CD4-positive, alpha-beta T cell (primary cell): ENCODE measurements at regions not wholly inside any gene's neighbourhood (a gene's known extent, or its start where the extent isn't known, plus 50 kb on each side); places are given as distances from the start of the nearest gene placed in this dataset.

Experiments used
- ATAC-seq: fragments of 200-7000 bp; cut with Tn5 transposase; one replicate; pipeline ENCODE4 v1.10.0; 2022; ENCODE audit warnings: mild to moderate bottlenecking; ENCODE audit not compliant: poor library complexity
- CTCF ChIA-PET: fragments of 350-600 bp; sonication (Branson Sonifier 250); formaldehyde crosslinking; loops from one replicate; lab custom pipeline; 2021; ENCODE audit warnings: antibody characterized with exemption, inconsistent platforms; lab: Charles Lee
- POLR2A ChIA-PET: fragments of 350-600 bp; sonication (Branson Sonifier 250); formaldehyde crosslinking; loops from one replicate; lab custom pipeline; 2021; ENCODE audit warnings: antibody characterized with exemption, inconsistent platforms; lab: Charles Lee
- DNase-seq, 14 experiments: peaks; one replicate each; pipeline ENCODE4 v3.0.0-alpha.2; 2013 to 2020; ENCODE audit warnings: mixed read lengths in 2 of 14
- H3K27ac ChIP-seq, 2 donors: one replicate each; pipeline versions ENCODE4 v1.5.1 to v1.7.0; 2013; ENCODE audit warnings: low read length in 2 of 2, low read depth in 1 of 2, mild to moderate bottlenecking in 1 of 2
- H3K27me3 ChIP-seq, 2 experiments: 1 replicate in 1 of 2; 2 replicates in 1 of 2; pipeline versions ENCODE4 v1.6.1 to v1.7.0; 2013; ENCODE audit warnings: low read length in 2 of 2, control low read depth in 1 of 2, mild to moderate bottlenecking in 1 of 2, moderate library complexity in 1 of 2; ENCODE audit not compliant: insufficient read depth in 2 of 2, control insufficient read depth in 1 of 2
- H3K36me3 ChIP-seq: one replicate; pipeline ENCODE4 v1.6.1; 2013; ENCODE audit warnings: low read length, control low read depth; ENCODE audit not compliant: insufficient read depth
- H3K4me1 ChIP-seq: one replicate; pipeline ENCODE4 v1.6.1; 2013; ENCODE audit warnings: low read length, control low read depth; ENCODE audit not compliant: insufficient read depth
- H3K4me3 ChIP-seq: one replicate; pipeline ENCODE4 v1.5.1; 2013; ENCODE audit warnings: mild to moderate bottlenecking, low read length, moderate library complexity
- H3K9me3 ChIP-seq, 2 experiments: 1 replicate in 1 of 2; 2 replicates in 1 of 2; pipeline versions ENCODE4 v1.6.1 to v1.7.0; 2013; ENCODE audit warnings: low read length in 2 of 2, mild to moderate bottlenecking in 2 of 2, control low read depth in 1 of 2, moderate library complexity in 1 of 2; ENCODE audit not compliant: control insufficient read depth in 1 of 2, insufficient read depth in 1 of 2
- H3K27ac Mint-ChIP-seq: one replicate; pipeline ENCODE4 v1.8.0; 2020; ENCODE audit warnings: mixed read lengths
- H3K27me3 Mint-ChIP-seq: one replicate; pipeline ENCODE4 v1.8.0; 2021; ENCODE audit warnings: mixed read lengths
- H3K36me3 Mint-ChIP-seq: one replicate; pipeline ENCODE4 v1.8.0; 2021; ENCODE audit warnings: low read depth, mixed read lengths
- H3K4me1 Mint-ChIP-seq: one replicate; pipeline ENCODE4 v1.8.0; 2021; ENCODE audit warnings: low read depth, mixed read lengths
- H3K4me3 Mint-ChIP-seq: one replicate; pipeline ENCODE4 v1.8.0; 2020; ENCODE audit warnings: mild to moderate bottlenecking, mixed read lengths
- H3K9me3 Mint-ChIP-seq: one replicate; pipeline ENCODE4 v1.8.0; 2020; ENCODE audit warnings: mixed read lengths
- intact Hi-C, 2 experiments: fragments of 100-400 bp; cut with DNase I in 1 of 2; cut with micrococcal nuclease in 1 of 2; formaldehyde crosslinking; loops; one replicate each; pipeline versions ENCODE4 v1.15.1 to v1.9.0; 2023 to 2025; cut with DNase I, micrococcal nuclease
- TF ChIP-seq, protein P1 (sequence below): fragments of 200-600 bp; IDR thresholded peaks from one replicate; pipeline ENCODE4 v1.8.0; 2022; ENCODE audit warnings: antibody characterized with exemption, mild to moderate bottlenecking

DNA sequence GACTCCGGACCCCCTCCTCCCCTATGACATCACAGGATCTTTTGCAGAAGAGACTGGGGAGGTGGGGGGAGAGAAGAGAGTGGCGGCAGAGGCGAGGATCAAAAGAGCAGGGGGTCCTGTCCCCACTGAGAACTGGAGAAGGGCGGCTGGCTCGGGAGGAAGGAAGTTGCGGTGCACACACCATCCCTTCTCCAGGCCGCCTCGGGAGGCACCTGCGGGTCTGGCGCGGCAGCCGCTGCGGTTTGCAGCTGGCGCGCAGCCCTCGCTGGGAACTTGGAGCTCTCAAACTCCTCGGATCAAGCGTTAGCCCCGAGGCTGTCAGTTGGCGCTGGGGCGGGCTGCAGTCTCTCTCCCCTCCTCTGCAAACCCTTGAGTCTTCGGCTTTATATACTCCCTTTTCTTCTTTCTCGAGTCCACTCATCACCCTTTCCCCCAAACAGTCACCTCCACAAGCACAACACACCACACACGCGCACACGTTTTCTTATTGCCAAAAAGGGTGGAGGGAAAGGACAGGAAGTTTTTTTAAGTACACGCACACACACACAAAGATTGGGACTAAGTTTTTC is 180.7 kb downstream of the TBXT start:
- H3K36me3 Mint-ChIP-seq: no peaks in the 10 kb centered on the region
- ChIA-PET CTCF (no interaction called here), POLR2A (no interaction called here)
- Histone ChIP-seq H3K4me1 (no peaks in the 10 kb centered on the region), H3K4me3 (no peak overlapping the region), H3K27ac (no peak overlapping the region), H3K9me3 (peaks cover 0 to 10% of the 10 kb centered on the region in 2 experiments), H3K36me3 (no peaks in the 10 kb centered on the region), H3K27me3 (peaks cover 9 to 17% of the 10 kb centered on the region in 2 experiments)
- ATAC-seq (no peak), DNase-seq (no peak)
- H3K4me1 Mint-ChIP-seq: peaks cover 6% of the 10 kb centered on the region
- no peak overlapping the region for H3K27ac Mint-ChIP-seq
- H3K27me3 Mint-ChIP-seq: peaks cover 49% of the 10 kb centered on the region
- TF ChIP-seq, protein P1, sequence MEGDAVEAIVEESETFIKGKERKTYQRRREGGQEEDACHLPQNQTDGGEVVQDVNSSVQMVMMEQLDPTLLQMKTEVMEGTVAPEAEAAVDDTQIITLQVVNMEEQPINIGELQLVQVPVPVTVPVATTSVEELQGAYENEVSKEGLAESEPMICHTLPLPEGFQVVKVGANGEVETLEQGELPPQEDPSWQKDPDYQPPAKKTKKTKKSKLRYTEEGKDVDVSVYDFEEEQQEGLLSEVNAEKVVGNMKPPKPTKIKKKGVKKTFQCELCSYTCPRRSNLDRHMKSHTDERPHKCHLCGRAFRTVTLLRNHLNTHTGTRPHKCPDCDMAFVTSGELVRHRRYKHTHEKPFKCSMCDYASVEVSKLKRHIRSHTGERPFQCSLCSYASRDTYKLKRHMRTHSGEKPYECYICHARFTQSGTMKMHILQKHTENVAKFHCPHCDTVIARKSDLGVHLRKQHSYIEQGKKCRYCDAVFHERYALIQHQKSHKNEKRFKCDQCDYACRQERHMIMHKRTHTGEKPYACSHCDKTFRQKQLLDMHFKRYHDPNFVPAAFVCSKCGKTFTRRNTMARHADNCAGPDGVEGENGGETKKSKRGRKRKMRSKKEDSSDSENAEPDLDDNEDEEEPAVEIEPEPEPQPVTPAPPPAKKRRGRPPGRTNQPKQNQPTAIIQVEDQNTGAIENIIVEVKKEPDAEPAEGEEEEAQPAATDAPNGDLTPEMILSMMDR: no peak
- no peak overlapping the region for H3K4me3 Mint-ChIP-seq
- no peaks in the 10 kb centered on the region for H3K9me3 Mint-ChIP-seq
- intact Hi-C loops: no loop called here

GRCh38 chr6:165986311-165986913 is 181.2 kb downstream of the TBXT start:
- Mint-ChIP-seq H3K27me3 (peaks cover 49% of the 10 kb centered on the region), H3K4me1 (peaks cover 6% of the 10 kb centered on the region), H3K27ac (no peak overlapping the region), H3K4me3 (no peak overlapping the region), H3K36me3 (no peaks in the 10 kb centered on the region), H3K9me3 (no peaks in the 10 kb centered on the region)
- CTCF ChIA-PET: no interaction called here
- TF ChIP-seq, protein P1: no peak
- Histone ChIP-seq H3K27me3 (peaks cover 9 to 17% of the 10 kb centered on the region in 2 experiments), H3K9me3 (peaks cover 0 to 9% of the 10 kb centered on the region in 2 experiments), H3K36me3 (no peaks in the 10 kb centered on the region), H3K27ac (no peak overlapping the region), H3K4me3 (no peak overlapping the region), H3K4me1 (no peaks in the 10 kb centered on the region)
- POLR2A ChIA-PET: no interaction called here
- intact Hi-C loops: no loop called here
- ATAC-seq (no peak), DNase-seq (no peak)

DNA sequence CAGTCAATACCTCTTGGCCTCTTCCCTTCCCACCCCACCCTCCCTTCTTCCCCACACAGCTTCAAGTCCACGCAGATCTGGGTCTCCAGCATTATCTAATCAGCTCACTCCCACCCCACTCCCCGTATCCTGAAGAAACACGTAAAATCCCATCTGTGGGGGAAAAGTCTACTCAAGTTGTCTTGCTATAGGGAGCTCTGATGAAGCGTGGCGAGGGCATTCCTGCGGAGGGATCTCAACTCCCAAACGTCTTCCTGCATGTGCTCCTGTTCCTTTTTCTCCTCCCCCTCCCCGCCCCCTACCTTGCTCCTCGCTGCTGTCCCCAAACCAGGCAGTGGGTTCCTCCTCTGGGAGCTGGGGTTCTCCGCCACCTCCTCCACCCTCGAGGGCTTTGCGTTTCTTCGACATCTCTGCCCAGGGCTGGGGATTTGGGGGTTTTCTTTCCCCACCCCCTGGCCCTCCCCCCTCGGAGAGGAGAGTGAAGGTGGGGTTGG is 181.8 kb downstream of the TBXT start:
- intact Hi-C loops: no loop called here
- no peaks in the 10 kb centered on the region for H3K36me3 ChIP-seq
- no peaks in the 10 kb centered on the region for H3K36me3 Mint-ChIP-seq
- H3K4me1 ChIP-seq: no peaks in the 10 kb centered on the region
- ATAC-seq: no peak
- H3K27ac ChIP-seq: no peak overlapping the region
- H3K4me3 ChIP-seq: no peak overlapping the region
- H3K9me3 Mint-ChIP-seq: no peaks in the 10 kb centered on the region
- peaks cover 0 to 7% of the 10 kb centered on the region in 2 experiments for H3K9me3 ChIP-seq
- peaks cover 6% of the 10 kb centered on the region for H3K4me1 Mint-ChIP-seq
- peaks cover 47% of the 10 kb centered on the region for H3K27me3 Mint-ChIP-seq
- H3K27ac Mint-ChIP-seq: no peak overlapping the region
- no peak overlapping the region for H3K4me3 Mint-ChIP-seq
- peaks cover 6 to 17% of the 10 kb centered on the region in 2 experiments for H3K27me3 ChIP-seq
- TF ChIP-seq, protein P1: no peak
- ChIA-PET CTCF (no interaction called here), POLR2A (no interaction called here)
- no peak for DNase-seq
